Suprapubic skin (tissue), 4 donors: ENCODE measurements at regions not wholly inside any gene's neighbourhood (a gene's known extent, or its start where the extent isn't known, plus 50 kb on each side); places are given as distances from the start of the nearest gene placed in this dataset.

Experiments used
- DNase-seq, 2 donors: peaks; one replicate each; pipeline ENCODE4 v3.0.0-alpha.2; 2019; ENCODE audit warnings: low spot score in 2 of 2
- H3K27ac ChIP-seq: fragments of 200-600 bp; sonication (generic); one replicate; pipeline ENCODE4 v1.5.1; 2019
- H3K27me3 ChIP-seq: fragments of 200-600 bp; sonication (generic); one replicate; pipeline ENCODE4 v1.5.1; 2019
- H3K36me3 ChIP-seq: fragments of 200-600 bp; sonication (generic); one replicate; pipeline ENCODE4 v1.5.1; 2019
- H3K4me1 ChIP-seq: fragments of 200-600 bp; sonication (generic); one replicate; pipeline ENCODE4 v1.5.1; 2019
- H3K4me3 ChIP-seq: fragments of 200-600 bp; sonication (generic); one replicate; pipeline ENCODE4 v1.5.1; 2019; ENCODE audit warnings: mild to moderate bottlenecking
- H3K9me3 ChIP-seq: fragments of 200-600 bp; sonication (generic); one replicate; pipeline ENCODE4 v1.5.1; 2019
- CTCF ChIP-seq, 2 donors: fragments of 200-600 bp in 1 of 2; fragments of 450-650 bp in 1 of 2; sonication (generic) in 1 of 2; IDR thresholded peaks; one replicate each; pipeline ENCODE4 v1.5.1; 2016 to 2019; ENCODE audit warnings: antibody characterized with exemption in 2 of 2, mild to moderate bottlenecking in 1 of 2, moderate library complexity in 1 of 2
- EP300 ChIP-seq: sonication (generic); formaldehyde crosslinking; IDR thresholded peaks from one replicate; pipeline ENCODE4 v1.6.1; 2017; ENCODE audit warnings: antibody characterized with exemption
- POLR2A ChIP-seq, 2 donors: fragments of 450-650 bp; IDR thresholded peaks; one replicate each; pipeline ENCODE4 v1.6.1; 2017; ENCODE audit warnings: antibody characterized with exemption in 2 of 2, mild to moderate bottlenecking in 2 of 2, moderate library complexity in 2 of 2
- POLR2AphosphoS5 ChIP-seq, 3 donors: sonication (generic); formaldehyde crosslinking; IDR thresholded peaks; one replicate each; pipeline ENCODE4 v1.6.1; 2017; ENCODE audit warnings: antibody characterized with exemption in 3 of 3
- WGBS: methylation state at CpG from one replicate; pipeline ENCODE4 v1.1.5; 2018; 5-methylcytosine and 5-hydroxymethylcytosine counted together

GRCh38 chr10:52984169-52984568 is 211.6 kb upstream of the MBL2 start:
- Histone ChIP-seq H3K4me1 (no peaks in the 10 kb centered on the region), H3K27ac (no peak overlapping the region), H3K9me3 (no peaks in the 10 kb centered on the region), H3K27me3 (no peaks in the 10 kb centered on the region), H3K36me3 (no peaks in the 10 kb centered on the region), H3K4me3 (no peak overlapping the region)
- TF ChIP-seq POLR2AphosphoS5 (IDR thresholded peaks at IDR 0.05) (no peak), EP300 (no peak), CTCF (IDR thresholded peaks at IDR 0.05) (no peak), POLR2A (IDR thresholded peaks at IDR 0.05) (no peak)
- DNase-seq, result no peak

- H3K27ac ChIP-seq, result no peak overlapping the region
- no peaks in the 10 kb centered on the region for H3K9me3 ChIP-seq
- no peaks in the 10 kb centered on the region for H3K4me1 ChIP-seq
- no peak for TF ChIP-seq POLR2A (IDR thresholded peaks at IDR 0.05)
- no peak for TF ChIP-seq EP300
- TF ChIP-seq CTCF (IDR thresholded peaks at IDR 0.05), result no peak
- no peak for TF ChIP-seq POLR2AphosphoS5 (IDR thresholded peaks at IDR 0.05)
- 74% methylated on average over 3 of the region's 3 CpGs for WGBS
- no peak overlapping the region for H3K4me3 ChIP-seq
- H3K27me3 ChIP-seq, result no peaks in the 10 kb centered on the region
- DNase-seq, result no peak
- H3K36me3 ChIP-seq, result no peaks in the 10 kb centered on the region
These were observed 206.9 kb upstream of the MBL2 start for GRCh38 chr10:52979295-52979990.

GRCh38 chr10:52977581-52977980 is 205.0 kb upstream of the MBL2 start:
- Histone ChIP-seq H3K27me3 (no peaks in the 10 kb centered on the region), H3K27ac (no peak overlapping the region), H3K36me3 (no peaks in the 10 kb centered on the region), H3K4me1 (no peaks in the 10 kb centered on the region), H3K9me3 (peaks cover 3% of the 10 kb centered on the region), H3K4me3 (no peak overlapping the region)
- 87% methylated on average over 2 of the region's 2 CpGs for whole genome bisulfite sequencing
- TF ChIP-seq EP300, result no peak
- no peak for TF ChIP-seq POLR2A (IDR thresholded peaks at IDR 0.05)
- TF ChIP-seq CTCF (IDR thresholded peaks at IDR 0.05), result no peak
- TF ChIP-seq POLR2AphosphoS5 (IDR thresholded peaks at IDR 0.05), result no peak
- no peak for DNase-seq

- no peaks in the 10 kb centered on the region for H3K4me1 ChIP-seq
- H3K4me3 ChIP-seq, result no peak overlapping the region
- WGBS, result 82% methylated on average over 4 of the region's 4 CpGs
- no peak for DNase-seq
- TF ChIP-seq POLR2A (IDR thresholded peaks at IDR 0.05), result no peak
- no peak for TF ChIP-seq POLR2AphosphoS5 (IDR thresholded peaks at IDR 0.05)
- no peak for TF ChIP-seq CTCF (IDR thresholded peaks at IDR 0.05)
- TF ChIP-seq EP300, result no peak
- H3K27me3 ChIP-seq, result no peaks in the 10 kb centered on the region
- H3K9me3 ChIP-seq, result no peaks in the 10 kb centered on the region
- H3K27ac ChIP-seq, result no peak overlapping the region
- no peaks in the 10 kb centered on the region for H3K36me3 ChIP-seq
These were observed 195.5 kb upstream of the MBL2 start for GRCh38 chr10:52967806-52968795.

- Histone ChIP-seq H3K36me3 (no peaks in the 10 kb centered on the region), H3K4me3 (no peak overlapping the region), H3K9me3 (no peaks in the 10 kb centered on the region), H3K27ac (no peak overlapping the region), H3K27me3 (no peaks in the 10 kb centered on the region), H3K4me1 (no peaks in the 10 kb centered on the region)
- whole genome bisulfite sequencing, result 95% methylated on average over 1 of the region's 1 CpG
- no peak for DNase-seq
- no peak for TF ChIP-seq POLR2AphosphoS5 (IDR thresholded peaks at IDR 0.05)
- no peak for TF ChIP-seq POLR2A (IDR thresholded peaks at IDR 0.05)
- TF ChIP-seq EP300, result no peak
- no peak for TF ChIP-seq CTCF (IDR thresholded peaks at IDR 0.05)
These were observed 194.3 kb upstream of the MBL2 start for GRCh38 chr10:52966904-52967303.
